ENCODE measurements at regions not wholly inside any gene's neighbourhood (a gene's known extent, or its start where the extent isn't known, plus 50 kb on each side); places are given as distances from the start of the nearest gene placed in this dataset.

- no peak for DNase-seq (ENCODE audit: low read depth)
Measured at GRCh38 chr4:104677116-104677515, 182.4 kb upstream of the CXXC4 start.

- DNase-seq (ENCODE audit: low read depth) = no peak
Measured at GRCh38 chr4:104682311-104682710, 187.6 kb upstream of the CXXC4 start.

- no peak for DNase-seq (ENCODE audit: low read depth)
Measured at GRCh38 chr4:104693601-104694201, 199.0 kb upstream of the CXXC4 start.

GRCh38 chr4:104716584-104716983 is 221.9 kb upstream of the CXXC4 start:
- no peak for DNase-seq (ENCODE audit: low read depth)

GRCh38 chr4:104719539-104720230 is 225.0 kb upstream of the CXXC4 start:
- DNase-seq (ENCODE audit: low read depth) = no peak

- no peak for DNase-seq (ENCODE audit: low read depth)
Measured at GRCh38 chr4:104722467-104722866, 227.8 kb upstream of the CXXC4 start.

GRCh38 chr4:104726002-104726401 is 231.3 kb upstream of the CXXC4 start:
- no peak for DNase-seq (ENCODE audit: low read depth)

- DNase-seq (ENCODE audit: low read depth) = no peak
Measured at GRCh38 chr4:104727643-104728042, 232.9 kb upstream of the CXXC4 start.

GRCh38 chr4:104728380-104729122 is 233.9 kb upstream of the CXXC4 start:
- DNase-seq (ENCODE audit: low read depth) = no peak

- DNase-seq (ENCODE audit: low read depth) = no peak
Measured at GRCh38 chr4:104732766-104733165, 238.1 kb upstream of the CXXC4 start.

GRCh38 chr4:104735174-104735573 is 240.5 kb upstream of the CXXC4 start:
- no peak for DNase-seq (ENCODE audit: low read depth)

GRCh38 chr4:104740161-104740560 is 245.5 kb upstream of the CXXC4 start:
- no peak for DNase-seq (ENCODE audit: low read depth)

GRCh38 chr4:104743215-104743653 is 248.5 kb upstream of the CXXC4 start:
- no peak for DNase-seq (ENCODE audit: low read depth)

GRCh38 chr4:104747635-104748034 is 252.9 kb upstream of the CXXC4 start:
- no peak for DNase-seq (ENCODE audit: low read depth)

GRCh38 chr4:104749062-104749461 is 254.4 kb upstream of the CXXC4 start:
- DNase-seq (ENCODE audit: low read depth) = no peak

GRCh38 chr4:104750008-104750407 is 255.3 kb upstream of the CXXC4 start:
- no peak for DNase-seq (ENCODE audit: low read depth)

- DNase-seq (ENCODE audit: low read depth) = no peak
Measured at GRCh38 chr4:104751468-104751867, 256.8 kb upstream of the CXXC4 start.

GRCh38 chr4:104752337-104752736 is 257.6 kb upstream of the CXXC4 start:
- no peak for DNase-seq (ENCODE audit: low read depth)

GRCh38 chr4:104756837-104757236 is 262.1 kb upstream of the CXXC4 start:
- DNase-seq (ENCODE audit: low read depth) = no peak

GRCh38 chr4:104758574-104758973 is 263.9 kb upstream of the CXXC4 start:
- no peak for DNase-seq (ENCODE audit: low read depth)

GRCh38 chr4:104763554-104764222 is 269.0 kb upstream of the CXXC4 start:
- no peak for DNase-seq (ENCODE audit: low read depth)

- DNase-seq (ENCODE audit: low read depth) = no peak
Measured at GRCh38 chr4:104766676-104767075, 272.0 kb upstream of the CXXC4 start.

GRCh38 chr4:104772849-104773248 is 278.2 kb upstream of the CXXC4 start:
- no peak for DNase-seq (ENCODE audit: low read depth)

Measured in stimulated activated CD8-positive, alpha-beta memory T cell treated with anti-CD3 and anti-CD28 coated beads, Interleukin-12 subunit alpha, Interleukin-12 subunit beta, amount 100 ng/mL, for 4 hours (primary cell).